IPS-NIHi7 (cell line): ENCODE measurements at regions not wholly inside any gene's neighbourhood (a gene's known extent, or its start where the extent isn't known, plus 50 kb on each side); places are given as distances from the start of the nearest gene placed in this dataset.

Source experiments
- DNase-seq: peaks from one replicate; pipeline ENCODE4 v3.0.0; 2012; ENCODE audit warnings: mixed read lengths; ENCODE audit errors: extremely low spot score

GRCh38 chr20:56833427-56833826, 204.3 kb downstream of the TFAP2C start:
- DNase-seq: no peak

GRCh38 chr20:56835829-56836550, 206.9 kb downstream of the TFAP2C start:
- no peak for DNase-seq

GRCh38 chr20:56839222-56839621, 210.1 kb downstream of the TFAP2C start:
- DNase-seq: no peak

- DNase-seq: no peak
Measured at GRCh38 chr20:56839786-56840185, 210.7 kb downstream of the TFAP2C start.

- DNase-seq: no peak
Measured at GRCh38 chr20:56840716-56841261, 211.7 kb downstream of the TFAP2C start.

GRCh38 chr20:56841346-56841908, 212.3 kb downstream of the TFAP2C start:
- no peak for DNase-seq

- DNase-seq: no peak
Measured at GRCh38 chr20:56842056-56842455, 212.9 kb downstream of the TFAP2C start.

- no peak for DNase-seq
Measured at GRCh38 chr20:56843386-56843785, 214.3 kb downstream of the TFAP2C start.

GRCh38 chr20:56843817-56844216, 214.7 kb downstream of the TFAP2C start:
- DNase-seq: peak; percentile 63

GRCh38 chr20:56845546-56846086, 216.5 kb downstream of the TFAP2C start:
- DNase-seq: no peak

- no peak for DNase-seq
Measured at GRCh38 chr20:56848561-56848960, 219.5 kb downstream of the TFAP2C start.

- DNase-seq: no peak
Measured at GRCh38 chr20:56851552-56851951, 222.4 kb downstream of the TFAP2C start.

GRCh38 chr20:56855708-56856107, 226.6 kb downstream of the TFAP2C start:
- DNase-seq: no peak

GRCh38 chr20:56857950-56858349, 228.8 kb downstream of the TFAP2C start:
- DNase-seq: no peak

- DNase-seq: no peak
Measured at GRCh38 chr20:56859039-56859800, 230.1 kb downstream of the TFAP2C start.

- DNase-seq: peak; percentile 71
Measured at GRCh38 chr20:56859801-56860261, 230.7 kb downstream of the TFAP2C start.

- no peak for DNase-seq
Measured at GRCh38 chr20:56860413-56860812, 231.3 kb downstream of the TFAP2C start.

GRCh38 chr20:56861590-56861989, 232.5 kb downstream of the TFAP2C start:
- DNase-seq: peak; percentile 26

GRCh38 chr20:56865055-56865454, 235.9 kb downstream of the TFAP2C start:
- DNase-seq: no peak

- DNase-seq: no peak
Measured at GRCh38 chr20:56867128-56867527, 238.0 kb downstream of the TFAP2C start.

GRCh38 chr20:56868746-56869145, 239.6 kb downstream of the TFAP2C start:
- DNase-seq: no peak

GRCh38 chr20:56870271-56870670, 241.2 kb downstream of the TFAP2C start:
- no peak for DNase-seq
